IMR-90 (cell line): ENCODE measurements at regions not wholly inside any gene's neighbourhood (a gene's known extent, or its start where the extent isn't known, plus 50 kb on each side); places are given as distances from the start of the nearest gene placed in this dataset.

Source experiments
- ATAC-seq: fragments of 200-7000 bp; cut with Tn5 transposase; 2 replicates; pipeline ENCODE4 v1.9.1; 2020; ENCODE audit warnings: low read depth, mild to moderate bottlenecking, moderate library complexity
- BruUV-seq: library from RNA; stranded (reverse); fragments of 400-500 nt; replicated peaks from 2 replicates; lab custom pipeline; 2021; lab: Mats Ljungman, UMichigan
- CTCF ChIA-PET: fragments of 300-600 bp; formaldehyde crosslinking; extraction: SDS; loops from one replicate; lab custom pipeline; 2021; ENCODE audit warnings: antibody characterized with exemption; lab: Yijun Ruan, JAX
- POLR2A ChIA-PET: fragments of 300-600 bp; sonication (Branson Sonifier 250); formaldehyde crosslinking; loops from one replicate; lab custom pipeline; 2022; ENCODE audit warnings: antibody characterized with exemption; ENCODE audit not compliant: unreplicated experiment; lab: Charles Lee
- DNase-seq: peaks from one replicate; pipeline ENCODE4 v3.0.0; 2013
- H2AFZ ChIP-seq: replicated peaks from 2 replicates; pipeline ENCODE3; 2013; ENCODE audit warnings: low read length, mild to moderate bottlenecking; ENCODE audit not compliant: poor library complexity
- H2AK5ac ChIP-seq: 2 replicates; pipeline ENCODE4 v1.6.1; 2013; ENCODE audit warnings: low read depth, low read length, inconsistent platforms
- H2AK9ac ChIP-seq: replicated peaks from 2 replicates; pipeline ENCODE3; 2013; ENCODE audit warnings: mild to moderate bottlenecking, low read depth, low read length, moderate library complexity; ENCODE audit not compliant: poor library complexity
- H2BK120ac ChIP-seq: 2 replicates; pipeline ENCODE4 v1.6.1; 2013; ENCODE audit warnings: low read depth, low read length, inconsistent platforms
- H2BK15ac ChIP-seq: 3 replicates; pipeline ENCODE4 v1.6.1; 2013; ENCODE audit warnings: low read depth, low read length, inconsistent platforms
- H2BK20ac ChIP-seq: 2 replicates; pipeline ENCODE4 v1.6.1; 2013; ENCODE audit warnings: low read depth, mild to moderate bottlenecking, inconsistent platforms, low read length, moderate library complexity
- H2BK5ac ChIP-seq: 2 replicates; pipeline ENCODE4 v1.6.1; 2013; ENCODE audit warnings: mild to moderate bottlenecking, low read depth, low read length, inconsistent platforms; ENCODE audit not compliant: poor library complexity, severe bottlenecking
- H3K14ac ChIP-seq: replicated peaks from 2 replicates; pipeline ENCODE4 v1.6.1; 2013; ENCODE audit warnings: low read depth, low read length, inconsistent platforms
- H3K18ac ChIP-seq: 2 replicates; pipeline ENCODE4 v1.6.1; 2013; ENCODE audit warnings: low read depth, low read length, control low read depth
- H3K23ac ChIP-seq: 2 replicates; pipeline ENCODE4 v1.6.1; 2013; ENCODE audit warnings: low read depth, low read length, inconsistent platforms
- H3K27ac ChIP-seq: 2 replicates; pipeline ENCODE4 v1.5.1; 2013; ENCODE audit warnings: mild to moderate bottlenecking, control low read depth, low read length; ENCODE audit not compliant: insufficient read depth
- H3K27me3 ChIP-seq: 2 replicates; pipeline ENCODE4 v1.6.1; 2013; ENCODE audit warnings: low read length; ENCODE audit not compliant: control insufficient read depth, insufficient read depth
- H3K36me3 ChIP-seq: 2 replicates; pipeline ENCODE4 v1.6.1; 2013; ENCODE audit warnings: low read length, mixed read lengths; ENCODE audit not compliant: control insufficient read depth, insufficient read depth
- H3K4ac ChIP-seq: 2 replicates; pipeline ENCODE4 v1.6.1; 2013; ENCODE audit warnings: low read depth, low read length, inconsistent platforms
- H3K4me1 ChIP-seq: 2 replicates; pipeline ENCODE4 v1.6.1; 2013; ENCODE audit warnings: low read length, mixed read lengths; ENCODE audit not compliant: control insufficient read depth, insufficient read depth
- H3K4me2 ChIP-seq: 2 replicates; pipeline ENCODE4 v1.6.1; 2013; ENCODE audit warnings: low read depth, mild to moderate bottlenecking, control low read depth, low read length, moderate library complexity
- H3K4me3 ChIP-seq: 2 replicates; pipeline ENCODE4 v1.5.1; 2013; ENCODE audit warnings: low read depth, mild to moderate bottlenecking, control low read depth, low read length, moderate library complexity; ENCODE audit not compliant: insufficient read depth
- H3K56ac ChIP-seq: 2 replicates; pipeline ENCODE4 v1.6.1; 2013; ENCODE audit warnings: low read length, inconsistent platforms; ENCODE audit not compliant: insufficient read depth; ENCODE audit errors: extremely low read depth
- H3K79me1 ChIP-seq, 2 experiments: 2 replicates each; pipeline ENCODE4 v1.6.1; 2013; ENCODE audit warnings: low read length in 2 of 2, inconsistent platforms in 1 of 2, low read depth in 1 of 2
- H3K9ac ChIP-seq: 2 replicates; pipeline ENCODE4 v1.6.1; 2013; ENCODE audit warnings: low read depth, low read length, control low read depth
- H3K9me1 ChIP-seq: 2 replicates; pipeline ENCODE4 v1.6.1; 2013; ENCODE audit warnings: low read length, inconsistent platforms; ENCODE audit not compliant: insufficient read depth
- H3K9me3 ChIP-seq: 2 replicates; pipeline ENCODE4 v1.6.1; 2013; ENCODE audit warnings: low read length; ENCODE audit not compliant: control insufficient read depth, insufficient read depth
- H4K20me1 ChIP-seq: 2 replicates; pipeline ENCODE4 v1.6.1; 2013; ENCODE audit warnings: low read length, inconsistent platforms; ENCODE audit not compliant: insufficient read depth
- H4K5ac ChIP-seq: 2 replicates; pipeline ENCODE4 v1.6.1; 2013; ENCODE audit warnings: mild to moderate bottlenecking, low read depth, low read length, control low read depth
- H4K8ac ChIP-seq, 2 experiments: 2 replicates each; pipeline ENCODE4 v1.6.1; 2013; ENCODE audit warnings: low read depth in 2 of 2, low read length in 2 of 2, control low read depth in 1 of 2, inconsistent platforms in 1 of 2
- H4K91ac ChIP-seq: 2 replicates; pipeline ENCODE4 v1.6.1; 2013; ENCODE audit warnings: low read depth, low read length, inconsistent platforms; ENCODE audit not compliant: insufficient read depth
- CHD1 ChIP-seq: IDR thresholded peaks from 2 replicates; pipeline ENCODE4 v1.6.1; 2012; ENCODE audit warnings: low read depth, low read length, improper control_type of control experiment
- MXI1 ChIP-seq: IDR thresholded peaks from 2 replicates; pipeline ENCODE4 v1.6.1; 2012; ENCODE audit warnings: low read depth, mild to moderate bottlenecking, low read length, moderate library complexity, borderline replicate concordance
- NFE2L2 ChIP-seq: fragments of 150-350 bp; IDR thresholded peaks from 2 replicates; pipeline ENCODE4 v1.6.1; 2016; ENCODE audit warnings: low read depth, mild to moderate bottlenecking, low read length
- SMC3 ChIP-seq: fragments of 150-350 bp; IDR thresholded peaks from 2 replicates; pipeline ENCODE4 v1.6.1; 2016; ENCODE audit warnings: low read depth, mild to moderate bottlenecking, antibody characterized with exemption, low read length, moderate library complexity
- WGBS, 2 experiments: methylation state at CpG; one replicate each; pipeline versions ENCODE4 v1.1.5 to v1.1.7; 2013; ENCODE audit warnings: missing lambda C conversion rate in 2 of 2; ENCODE audit not compliant: insufficient read length in 1 of 2; ENCODE audit errors: extremely low coverage in 2 of 2; 5-methylcytosine and 5-hydroxymethylcytosine counted together
- dilution Hi-C: fragments of 300-500 bp; cut with HindIII; formaldehyde crosslinking; loops from one replicate; pipeline ENCODE4 v1.14.3; 2018; ENCODE audit warnings: low sequenced_read_pairs; ENCODE audit not compliant: unreplicated experiment
- in situ Hi-C: fragments of 300-500 bp; cut with MboI; formaldehyde crosslinking; loops from 3 replicates; pipeline ENCODE4 v1.14.3; 2019; ENCODE audit warnings: low sequenced_read_pairs, inconsistent platforms, mixed read lengths
- intact Hi-C: fragments of 100-400 bp; cut with micrococcal nuclease; formaldehyde crosslinking; loops from 2 replicates; pipeline ENCODE4 v1.10.0; 2022
- TF ChIP-seq, protein P1 (sequence below): fragments of 150-350 bp; IDR thresholded peaks from 2 replicates; pipeline ENCODE4 v1.6.1; 2016; ENCODE audit warnings: low read depth, mild to moderate bottlenecking, low read length, moderate library complexity, borderline replicate concordance

DNA sequence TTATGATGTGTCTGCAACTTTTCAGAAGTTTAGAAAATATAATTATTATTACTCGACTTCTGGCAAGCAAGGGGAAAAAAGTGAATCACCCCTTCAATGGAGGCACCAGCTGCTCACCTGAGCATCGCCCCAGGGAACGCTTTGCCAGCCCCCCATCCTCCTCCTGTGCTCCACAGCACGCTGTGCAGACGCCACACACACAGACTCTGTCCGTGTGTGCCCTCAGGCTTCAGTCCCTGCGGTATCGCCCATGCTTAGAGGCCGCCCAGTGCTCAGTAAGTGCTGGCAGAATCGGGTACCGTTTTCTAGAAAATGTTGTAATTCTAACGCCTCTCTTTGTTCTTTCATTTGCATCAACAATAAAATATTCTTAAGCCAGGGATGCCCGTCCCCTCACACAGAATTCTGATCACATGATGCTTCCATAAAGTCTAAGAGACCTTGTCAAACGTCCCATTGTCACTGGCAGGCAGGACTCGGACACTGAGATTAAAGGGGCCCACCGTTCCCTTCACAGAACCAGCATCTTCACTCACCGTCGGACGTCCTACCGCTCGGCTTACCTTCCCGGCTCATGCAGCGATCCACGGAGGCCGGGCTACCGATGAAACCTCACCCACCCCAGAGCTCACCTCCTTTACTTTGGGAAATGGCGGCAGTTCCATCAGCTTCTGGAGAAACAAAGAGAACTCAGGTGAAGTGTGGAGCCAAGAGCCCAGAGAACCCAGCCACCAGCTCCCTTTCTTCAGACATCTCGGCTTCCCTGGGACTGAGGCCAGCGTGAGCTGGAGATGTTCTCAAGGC is 105.5 kb downstream of the DLL1 start (continued):
- TF ChIP-seq, protein P1, sequence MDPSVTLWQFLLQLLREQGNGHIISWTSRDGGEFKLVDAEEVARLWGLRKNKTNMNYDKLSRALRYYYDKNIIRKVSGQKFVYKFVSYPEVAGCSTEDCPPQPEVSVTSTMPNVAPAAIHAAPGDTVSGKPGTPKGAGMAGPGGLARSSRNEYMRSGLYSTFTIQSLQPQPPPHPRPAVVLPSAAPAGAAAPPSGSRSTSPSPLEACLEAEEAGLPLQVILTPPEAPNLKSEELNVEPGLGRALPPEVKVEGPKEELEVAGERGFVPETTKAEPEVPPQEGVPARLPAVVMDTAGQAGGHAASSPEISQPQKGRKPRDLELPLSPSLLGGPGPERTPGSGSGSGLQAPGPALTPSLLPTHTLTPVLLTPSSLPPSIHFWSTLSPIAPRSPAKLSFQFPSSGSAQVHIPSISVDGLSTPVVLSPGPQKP, result no peak
- TF ChIP-seq SMC3, result no peak

DNA sequence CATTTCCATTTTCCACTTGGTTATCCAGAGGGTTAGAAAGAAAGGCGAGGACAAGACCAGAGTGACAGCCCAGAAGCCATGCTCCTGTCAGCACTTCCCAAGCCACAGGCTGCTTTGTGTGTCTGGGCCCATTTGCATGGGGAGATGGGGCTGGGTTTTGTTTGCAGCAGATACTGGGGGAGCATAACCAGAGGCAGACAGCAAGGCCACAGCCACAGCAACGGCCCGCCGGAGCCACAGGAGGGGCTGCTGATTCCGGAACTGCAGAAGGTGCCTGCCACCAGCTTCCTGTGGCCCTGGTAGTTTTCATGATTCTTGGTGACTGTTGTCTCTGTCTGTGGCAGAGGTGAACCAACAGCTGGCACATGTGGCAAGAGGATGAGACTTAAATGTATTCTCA is 106.6 kb downstream of the DLL1 start:
- H2AK9ac ChIP-seq, result no peak overlapping the region
- dilution Hi-C loops (no loop called here), intact Hi-C loops (no loop called here), in situ Hi-C loops (no loop called here)
- H2BK15ac ChIP-seq, result no peak overlapping the region
- H2AK5ac ChIP-seq, result no peak overlapping the region
- H2BK20ac ChIP-seq, result no peak overlapping the region
- no peaks in the 10 kb centered on the region for H3K4me1 ChIP-seq
- CTCF ChIA-PET, result no interaction called here
- no peak overlapping the region for H4K8ac ChIP-seq
- H3K56ac ChIP-seq, result no peak overlapping the region
- no peak overlapping the region for H3K4ac ChIP-seq
- H3K36me3 ChIP-seq, result no peaks in the 10 kb centered on the region
- H3K9me1 ChIP-seq, result no peaks in the 10 kb centered on the region
- POLR2A ChIA-PET, result no interaction called here
- no peak overlapping the region for H3K4me3 ChIP-seq
- no peak overlapping the region for H4K91ac ChIP-seq
- H3K23ac ChIP-seq, result no peak overlapping the region
- no TSS peak for BruUV-seq
- no peak for DNase-seq
- H2BK120ac ChIP-seq, result no peak overlapping the region
- H3K18ac ChIP-seq, result no peak overlapping the region
- 83% methylated on average over 4 of the region's 5 CpGs; no CpG with 5 or more reads in 1 of the 2 experiments for WGBS, 2 experiments
- H3K9ac ChIP-seq, result no peak overlapping the region
- H3K27me3 ChIP-seq, result no peaks in the 10 kb centered on the region
- H3K79me1 ChIP-seq, result no peaks in the 10 kb centered on the region
- no peak overlapping the region for H3K4me2 ChIP-seq
- no peak for ATAC-seq
- no peak overlapping the region for H2BK5ac ChIP-seq
- H3K27ac ChIP-seq, result no peak overlapping the region
- H4K20me1 ChIP-seq, result no peaks in the 10 kb centered on the region
- H3K14ac ChIP-seq, result no peak overlapping the region
- no peak overlapping the region for H2AFZ ChIP-seq
- no peak overlapping the region for H4K5ac ChIP-seq
- TF ChIP-seq CHD1 (no peak), MXI1 (no peak), NFE2L2 (no peak)
- peaks cover 48% of the 10 kb centered on the region for H3K9me3 ChIP-seq
